HG02798 (cell line): ENCODE measurements at regions not wholly inside any gene's neighbourhood (a gene's known extent, or its start where the extent isn't known, plus 50 kb on each side); places are given as distances from the start of the nearest gene placed in this dataset.
"Not testable (repeated sequence)": the region's sequence is repeated elsewhere in the genome, so short reads cannot be mapped to it uniquely, and the experiment has no call there.

Source experiments
- ATAC-seq: cut with Tn5 transposase; IDR thresholded peaks from one replicate; pipeline ENCODE4 v1.9.1; 2021; ENCODE audit warnings: mild to moderate bottlenecking; ENCODE audit not compliant: unreplicated experiment, poor library complexity

DNA sequence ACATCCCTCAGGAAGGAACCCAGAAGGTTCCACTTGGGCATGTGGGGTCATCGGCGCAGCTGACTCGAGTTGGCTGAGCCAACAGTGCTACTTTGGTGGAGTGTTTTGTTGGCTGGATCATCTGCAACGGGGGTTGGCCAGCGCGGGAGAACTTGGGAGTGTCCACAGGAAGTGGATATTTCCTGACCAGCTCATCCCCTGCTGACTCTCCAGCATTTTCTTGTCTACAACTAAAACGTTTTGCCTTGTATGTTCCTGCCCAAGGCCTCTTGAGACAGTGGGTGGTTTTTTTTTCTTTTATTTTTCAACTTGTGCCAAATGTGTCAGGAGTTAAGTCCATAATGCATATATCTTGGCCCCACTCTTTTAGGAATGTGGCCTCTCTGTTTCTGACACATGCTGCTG, 208.6 kb downstream of the ZNF365 start:
- ATAC-seq = no peak

- peak; percentile 40 for ATAC-seq
Measured at GRCh38 chr10:62583876-62584615, 209.9 kb downstream of the ZNF365 start.

DNA sequence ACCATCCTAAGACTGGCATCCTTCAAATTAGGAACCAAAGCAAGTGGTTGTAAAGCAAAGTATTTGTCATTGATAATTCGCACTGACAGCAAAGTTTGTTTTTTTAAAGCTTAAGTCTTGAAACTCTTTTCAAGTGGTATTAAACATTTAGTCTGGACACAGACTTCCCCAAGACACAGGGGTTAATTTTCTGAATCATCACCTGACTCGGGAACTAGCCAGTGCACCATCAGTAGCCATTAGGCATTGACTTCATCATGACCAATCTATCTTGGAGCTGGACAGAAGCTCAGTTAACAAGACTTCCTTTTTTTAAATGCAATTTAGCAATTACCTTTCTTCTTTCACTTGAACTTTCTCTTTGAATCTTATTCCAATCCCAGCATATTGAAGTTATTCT, 210.6 kb downstream of the ZNF365 start:
- no peak for ATAC-seq

- ATAC-seq = no peak
Measured at GRCh38 chr10:62585211-62585775, 211.1 kb downstream of the ZNF365 start.

DNA sequence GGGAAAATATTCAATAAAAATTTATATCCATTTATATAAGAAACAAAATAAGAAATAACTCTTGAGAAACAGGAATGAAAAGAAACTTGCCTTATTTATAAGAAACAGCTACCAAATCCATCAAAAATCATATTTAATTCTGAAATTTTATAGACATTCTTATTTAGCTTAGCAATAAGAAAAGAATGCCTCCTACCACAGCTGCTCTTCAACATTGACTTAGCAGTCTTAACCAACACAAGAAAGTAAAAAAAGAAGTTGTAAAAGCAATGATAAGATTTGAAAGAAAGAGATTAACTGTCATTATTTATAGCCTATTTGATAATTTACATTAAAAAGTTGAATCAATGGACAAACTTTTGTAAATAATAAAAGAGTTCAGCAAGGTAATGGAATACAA, 212.8 kb downstream of the ZNF365 start:
- no peak for ATAC-seq

DNA sequence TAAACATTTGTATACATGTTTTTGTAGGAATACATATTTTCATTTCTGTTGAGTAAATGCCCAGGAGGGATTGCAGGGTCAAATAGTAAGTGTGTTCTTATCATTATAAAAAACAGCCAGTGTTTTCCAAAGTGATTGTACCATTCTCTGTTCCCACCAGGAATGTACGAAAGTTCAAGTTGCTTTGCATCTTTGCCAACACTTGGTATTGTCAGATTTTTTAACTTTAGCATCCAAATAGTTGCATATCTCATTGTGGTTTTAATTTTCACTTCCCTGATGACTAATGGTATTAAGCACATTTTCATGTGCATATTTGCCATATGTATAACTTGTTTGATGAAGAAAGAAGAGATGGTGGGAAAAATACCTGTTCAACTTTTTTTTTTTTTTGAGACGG, 213.9 kb downstream of the ZNF365 start:
- ATAC-seq = no peak

- no peak for ATAC-seq
Measured at GRCh38 chr10:62589689-62590088, 214.8 kb upstream of the ADO start.

- ATAC-seq = no peak
Measured at GRCh38 chr10:62590306-62590705, 214.2 kb upstream of the ADO start.

DNA sequence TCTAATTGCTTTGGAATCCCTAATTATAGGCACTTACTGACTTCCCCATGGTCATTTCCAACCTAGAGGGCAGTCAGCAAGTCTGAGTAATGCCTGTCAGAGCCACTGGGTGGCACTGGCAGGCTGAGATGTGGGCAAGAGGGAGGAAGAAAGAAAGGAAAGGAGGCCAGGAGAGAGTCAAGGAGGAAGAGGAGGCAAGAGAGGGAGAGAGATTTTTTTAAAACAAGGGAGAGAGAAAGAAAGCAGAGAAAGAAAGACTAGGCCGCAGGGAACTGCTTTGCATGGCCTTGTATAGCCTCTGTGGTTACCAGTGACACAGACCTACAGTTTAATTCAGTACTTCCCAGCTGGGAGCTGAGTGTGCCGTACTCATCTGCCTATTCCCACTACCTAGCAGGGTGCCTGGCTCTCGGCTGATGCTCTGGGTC, 210.4 kb upstream of the ADO start:
- peak; percentile 78 for ATAC-seq

DNA sequence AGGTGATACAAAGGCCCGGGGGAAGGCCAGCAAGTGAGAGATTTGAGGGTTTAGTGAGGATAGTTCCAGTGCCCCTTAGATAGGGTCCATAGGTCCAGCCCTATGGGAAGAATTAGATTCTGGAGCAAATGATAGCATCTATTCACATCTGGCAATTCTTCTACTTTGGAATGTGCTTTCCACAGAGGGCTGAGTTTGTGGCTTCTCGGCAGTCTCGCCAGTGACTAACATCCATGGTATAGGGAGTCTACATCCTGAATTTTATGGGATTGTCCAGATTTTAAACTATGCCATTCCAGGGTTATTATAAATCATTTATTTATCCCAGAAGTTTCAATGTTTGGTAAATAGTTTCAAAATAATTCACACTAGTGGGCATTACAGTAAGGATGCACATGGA, 207.3 kb upstream of the ADO start:
- ATAC-seq = no peak

GRCh38 chr10:62599161-62599560, 205.4 kb upstream of the ADO start:
- ATAC-seq = no peak

- ATAC-seq = not testable (repeated sequence)
Measured at GRCh38 chr10:62606551-62606950, 198.0 kb upstream of the ADO start.

GRCh38 chr10:62608189-62608875, 196.2 kb upstream of the ADO start:
- not testable (repeated sequence) for ATAC-seq

DNA sequence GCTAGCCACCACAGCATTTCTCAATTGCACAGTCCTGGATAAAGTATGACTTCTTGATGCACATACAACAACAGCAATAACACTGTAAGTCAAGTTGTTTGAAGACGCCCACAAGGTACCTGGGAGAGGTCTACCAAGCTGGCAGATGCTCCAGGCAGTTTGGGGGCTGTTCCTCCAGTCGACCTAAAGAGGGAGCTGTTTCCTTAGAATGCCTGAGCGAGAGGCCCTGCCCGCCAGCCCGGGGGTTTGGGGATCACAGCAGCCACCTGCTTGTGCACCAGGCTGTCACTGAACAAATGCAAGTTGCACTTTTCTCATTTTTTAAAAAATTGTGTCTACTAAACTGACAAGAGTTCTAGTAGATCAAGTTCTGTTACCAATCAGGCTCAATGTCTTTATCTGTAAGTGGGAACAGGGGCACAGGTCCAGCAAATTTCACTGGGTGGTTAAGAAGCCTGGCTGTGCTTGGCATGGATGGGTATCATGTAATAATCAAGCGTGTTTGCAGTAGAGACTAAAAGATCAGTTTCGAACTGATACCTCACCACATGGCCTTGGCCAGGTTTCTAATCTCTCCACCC, 193.8 kb upstream of the ADO start:
- ATAC-seq = peak; percentile 81

- ATAC-seq = no peak
Measured at GRCh38 chr10:62613424-62613823, 191.1 kb upstream of the ADO start.

DNA sequence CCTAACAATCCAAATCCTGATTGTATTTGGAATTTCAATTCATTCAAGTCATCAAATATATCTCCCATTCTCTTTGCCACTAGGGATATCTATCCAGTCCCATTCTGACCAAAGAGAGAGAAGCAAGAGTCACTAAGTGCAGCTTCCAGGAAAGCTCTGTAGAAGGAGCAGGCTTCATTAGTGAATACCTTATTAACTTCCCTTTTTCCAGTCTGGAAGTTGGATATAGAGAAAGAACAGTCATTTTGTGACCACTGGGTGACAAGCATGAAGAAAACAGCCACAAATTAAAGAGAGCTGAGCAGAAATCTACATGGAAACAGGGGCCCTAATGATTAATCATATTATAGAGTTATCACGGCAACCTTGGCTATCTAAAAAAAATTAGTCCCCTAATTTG, 190.7 kb upstream of the ADO start:
- no peak for ATAC-seq

DNA sequence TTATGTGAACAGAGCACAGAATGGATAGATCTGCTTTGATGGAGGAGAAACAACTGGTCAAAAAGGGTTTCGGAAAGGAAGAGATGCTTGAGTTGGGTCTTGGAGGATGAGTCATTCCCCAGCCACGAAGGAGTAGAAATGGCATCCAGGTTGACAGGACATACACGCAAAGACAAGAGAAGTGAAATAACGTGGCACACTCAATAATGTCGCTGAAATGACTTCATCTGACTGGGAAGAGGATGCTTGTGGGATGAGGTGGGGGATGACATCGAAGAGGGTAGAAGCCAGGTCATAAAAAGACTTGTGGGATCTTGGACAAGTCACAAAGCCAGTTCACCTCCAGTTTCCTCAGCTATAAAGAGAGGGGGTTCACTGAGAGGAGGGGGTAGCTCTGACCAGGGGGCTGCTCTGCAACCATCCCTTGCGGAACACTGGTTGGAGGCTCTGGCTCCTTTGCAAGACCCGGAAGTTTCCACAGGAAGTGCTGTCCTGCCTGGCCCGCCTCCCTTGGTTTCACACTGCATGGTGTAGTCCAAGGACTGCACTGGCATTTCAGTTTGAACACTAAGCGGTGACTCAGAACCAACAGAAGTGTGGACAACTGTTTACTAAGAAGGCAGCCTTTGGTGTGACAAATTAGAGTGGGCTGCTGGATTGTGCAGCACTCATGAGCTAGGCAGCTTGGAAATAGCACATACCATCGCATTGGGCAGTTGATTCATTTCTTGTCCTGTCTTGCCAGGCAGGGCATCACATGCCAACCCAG, 189.9 kb upstream of the ADO start:
- ATAC-seq = peak; percentile 51

DNA sequence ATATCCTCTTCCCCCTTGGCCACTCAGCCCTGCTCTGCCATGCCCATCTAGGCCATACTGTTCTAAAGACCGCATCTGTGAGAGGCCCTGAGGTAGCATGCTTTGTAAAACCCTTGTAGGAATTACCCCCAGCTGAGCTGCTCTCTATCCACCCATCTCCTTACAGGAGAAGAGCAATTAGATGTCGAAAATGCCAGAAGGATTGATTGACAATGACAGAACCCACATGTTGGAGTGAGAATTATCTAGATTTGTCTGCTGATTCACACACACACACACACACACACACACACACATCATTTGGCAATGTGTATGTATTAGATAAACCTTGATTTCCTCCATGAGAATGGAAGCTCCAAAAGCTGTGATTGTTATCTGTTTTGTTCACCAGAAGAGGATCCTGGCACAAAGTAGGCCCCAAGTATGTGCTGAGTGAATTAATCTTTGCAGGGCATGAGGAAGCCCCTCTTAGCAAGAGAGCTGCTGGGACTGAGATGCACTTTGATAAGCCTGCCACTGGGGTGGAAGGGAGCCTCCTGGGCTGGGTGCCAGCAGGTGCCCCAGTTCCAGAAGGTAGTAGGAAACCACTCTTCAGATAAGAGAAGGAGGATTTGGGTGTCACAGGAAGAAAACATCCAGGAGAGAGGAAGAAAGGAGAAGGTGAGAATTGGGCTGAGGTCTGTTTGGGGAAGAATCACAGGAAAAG, 187.5 kb upstream of the ADO start:
- no peak for ATAC-seq

DNA sequence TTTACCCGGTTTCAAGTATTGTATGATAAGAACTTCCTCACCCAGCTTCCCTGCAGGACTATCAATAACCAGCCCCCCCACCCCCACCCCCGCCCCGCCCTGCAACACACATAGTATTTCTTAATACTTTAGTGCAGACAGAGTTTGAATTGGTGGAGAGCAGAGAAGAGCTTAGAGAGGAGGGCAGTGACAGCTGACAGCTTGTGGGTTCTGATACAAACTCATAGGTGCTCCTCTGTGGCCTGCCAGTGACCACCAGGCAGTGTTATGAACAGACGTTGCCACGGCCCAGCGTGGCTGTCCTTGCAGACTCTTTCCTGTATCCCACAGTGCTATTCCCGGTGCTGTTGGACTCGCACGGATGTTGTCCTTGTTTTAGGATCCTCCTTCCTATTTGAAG, 186.9 kb upstream of the ADO start:
- no peak for ATAC-seq

DNA sequence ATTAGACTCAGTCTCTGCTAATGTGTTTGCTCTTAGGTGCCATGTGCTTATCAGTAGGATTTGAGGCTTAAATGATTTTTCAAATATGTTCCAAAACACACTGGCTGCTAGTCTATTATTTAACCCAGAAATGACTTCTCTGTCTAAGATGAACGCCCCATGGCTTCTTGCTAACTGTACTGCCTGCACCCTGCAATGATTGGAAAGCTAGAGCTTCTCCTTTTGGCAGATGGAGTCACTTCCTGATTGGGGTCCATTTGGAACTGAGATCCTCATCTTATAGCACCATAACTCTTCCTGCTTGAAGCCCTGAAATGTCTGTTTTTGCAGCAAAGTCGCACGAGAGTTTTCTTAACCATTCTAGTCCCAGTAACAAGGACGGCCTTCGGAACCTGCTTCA, 186.5 kb upstream of the ADO start:
- ATAC-seq = no peak
